HG03378 (cell line): ENCODE measurements at regions not wholly inside any gene's neighbourhood (a gene's known extent, or its start where the extent isn't known, plus 50 kb on each side); places are given as distances from the start of the nearest gene placed in this dataset.

ENCODE experiments used
- ATAC-seq: cut with Tn5 transposase; IDR thresholded peaks from one replicate; pipeline ENCODE4 v1.9.1; 2021; ENCODE audit warnings: mild to moderate bottlenecking, moderate library complexity; ENCODE audit not compliant: unreplicated experiment

DNA sequence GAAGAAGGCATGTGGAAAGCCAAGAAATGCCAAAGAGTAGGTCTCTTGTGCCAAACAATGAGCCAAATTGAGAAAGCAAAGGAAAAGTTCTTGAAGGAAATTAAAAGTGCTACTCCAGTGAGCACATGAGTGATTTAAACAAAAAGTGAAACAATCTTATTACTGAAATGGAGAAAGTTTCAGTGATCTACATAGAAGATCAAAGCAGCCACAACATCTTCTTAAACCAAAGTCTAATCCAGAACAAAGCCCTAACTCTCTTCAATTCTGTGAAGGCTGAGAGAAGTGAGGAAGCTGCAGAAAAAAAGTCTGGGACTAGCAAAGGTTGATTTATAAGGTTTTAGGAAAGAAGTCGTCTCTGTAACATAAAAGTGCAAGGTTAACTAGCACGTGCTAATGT lies 259.6 kb downstream of the FLRT2 start:
- no peak for ATAC-seq

DNA sequence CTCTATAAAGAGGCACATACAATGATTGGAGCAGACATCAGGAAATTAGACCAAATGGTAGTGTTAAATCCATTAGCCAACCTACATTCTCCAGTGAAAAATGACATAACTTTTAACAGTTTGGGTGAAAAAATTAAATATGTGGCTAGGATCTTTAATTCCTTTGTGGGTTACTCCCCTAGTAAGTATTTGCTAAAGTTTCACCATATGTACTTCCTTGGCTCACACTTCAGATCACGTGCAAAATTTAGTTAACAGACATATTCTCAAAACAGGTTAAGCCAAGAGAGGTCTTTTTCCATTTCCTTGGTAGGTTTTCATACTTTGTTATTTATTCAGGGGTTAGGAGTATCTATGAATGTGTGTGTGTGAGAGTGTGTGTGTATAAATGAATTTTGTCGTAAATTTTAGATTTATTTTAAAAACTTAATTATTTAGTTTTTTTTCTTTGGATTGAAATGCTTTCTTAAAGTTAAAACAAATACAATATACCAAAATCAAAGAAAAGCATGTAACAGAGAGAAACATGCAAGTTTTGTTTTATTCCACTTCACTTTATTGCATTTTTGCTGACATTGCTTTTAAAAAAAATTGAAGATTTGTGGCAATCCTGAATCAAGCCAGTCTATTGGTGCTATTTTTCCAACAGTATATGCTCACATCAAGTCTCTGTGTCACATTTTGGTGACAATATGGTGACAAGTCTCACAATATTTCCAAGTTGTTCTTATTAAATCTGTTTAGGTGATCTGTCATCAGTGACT lies 258.7 kb downstream of the FLRT2 start:
- no peak for ATAC-seq

DNA sequence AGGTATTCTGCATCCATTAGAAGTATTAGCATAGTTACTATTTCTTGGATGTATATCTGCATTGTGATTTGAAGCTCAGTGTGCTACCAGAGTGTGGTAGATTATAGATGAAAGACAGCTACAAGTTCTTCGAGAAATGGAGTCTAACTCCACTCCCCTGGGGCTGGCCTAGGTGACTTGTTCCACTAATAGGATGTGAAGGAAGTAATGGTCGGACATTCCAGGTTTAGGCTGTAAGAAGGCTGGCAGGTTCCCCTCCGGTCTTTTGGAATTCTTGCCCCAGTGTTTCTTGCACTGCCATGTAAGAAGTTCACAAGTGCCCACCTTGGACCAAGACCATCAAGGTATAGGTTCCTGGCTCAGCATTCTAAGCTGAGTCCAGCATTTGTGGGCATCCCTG lies 236.4 kb downstream of the FLRT2 start:
- ATAC-seq, result no peak

DNA sequence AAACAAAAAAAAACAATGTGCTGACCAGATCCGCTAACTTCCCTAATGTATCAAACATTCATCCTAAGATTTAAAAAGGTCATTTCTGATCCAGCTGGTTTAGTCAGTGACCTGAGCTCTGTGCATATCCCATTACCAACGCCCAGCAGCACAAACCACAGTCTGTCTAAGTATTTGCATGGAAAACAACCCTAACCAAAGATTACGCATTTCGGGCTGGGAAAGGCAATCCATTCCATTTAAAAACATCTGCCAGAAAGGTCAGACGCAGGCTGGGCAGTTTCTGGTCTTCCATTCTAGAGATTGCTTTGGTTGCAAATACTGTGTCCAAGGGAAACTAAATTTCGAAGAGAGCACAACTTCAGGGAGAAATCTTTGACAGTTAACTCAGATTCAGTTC lies 234.9 kb downstream of the FLRT2 start:
- ATAC-seq, result no peak

DNA sequence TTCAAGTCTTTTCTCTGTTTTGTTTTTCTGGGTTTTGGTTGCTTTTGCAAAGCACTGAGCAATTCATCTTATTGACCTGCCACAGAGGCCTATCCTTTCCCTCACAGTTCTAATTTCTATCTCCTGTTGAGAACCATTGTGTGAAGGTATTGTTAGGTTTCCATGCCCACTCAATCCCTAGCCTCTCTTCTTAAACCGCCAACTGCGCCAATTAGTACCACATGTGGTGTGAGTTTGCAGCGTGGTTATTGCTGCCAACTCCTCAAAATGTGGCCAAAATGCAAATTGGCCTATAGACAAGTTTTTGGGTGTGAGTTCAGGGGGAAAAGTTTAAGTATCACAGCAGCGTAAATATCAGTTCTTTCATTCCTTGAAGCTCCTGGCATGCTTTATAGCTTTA lies 232.6 kb downstream of the FLRT2 start:
- ATAC-seq, result no peak

DNA sequence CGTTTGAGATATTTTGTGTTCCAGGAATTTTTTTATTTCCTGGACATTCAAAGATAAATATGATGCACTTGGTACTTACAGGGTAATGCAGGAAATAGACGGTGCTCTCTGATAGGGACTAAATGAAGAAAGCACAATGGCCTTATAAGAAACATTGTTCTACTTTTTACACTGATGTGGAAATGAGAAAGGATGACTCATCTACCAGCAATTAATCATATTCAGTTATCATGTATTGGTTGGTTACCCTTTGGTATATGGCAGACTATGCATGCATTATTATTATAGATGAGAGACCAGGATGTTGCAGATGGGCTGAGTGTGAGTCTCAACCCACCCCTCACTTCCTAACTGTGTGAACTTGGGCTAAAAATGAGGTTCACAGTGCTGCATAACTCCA lies 222.2 kb downstream of the FLRT2 start:
- no peak for ATAC-seq

DNA sequence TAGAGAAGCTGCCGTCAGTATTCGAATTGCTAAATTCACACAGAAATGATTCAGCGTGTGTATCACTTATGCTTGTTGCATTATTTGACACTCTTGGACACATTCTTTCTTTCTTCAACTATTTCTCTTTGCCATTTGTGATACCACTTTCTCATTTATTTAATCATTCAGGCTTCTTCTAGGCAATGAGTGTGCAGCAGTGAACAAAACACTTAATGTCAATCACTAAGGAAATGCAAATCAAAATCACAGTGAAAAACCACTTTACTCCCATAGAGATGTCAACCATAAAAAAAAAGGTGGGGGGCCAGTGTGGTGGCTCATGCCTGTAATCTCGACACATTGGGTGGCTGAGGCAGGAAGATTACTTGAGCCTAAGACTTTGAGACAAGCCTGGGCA lies 214.6 kb downstream of the FLRT2 start:
- no peak for ATAC-seq

DNA sequence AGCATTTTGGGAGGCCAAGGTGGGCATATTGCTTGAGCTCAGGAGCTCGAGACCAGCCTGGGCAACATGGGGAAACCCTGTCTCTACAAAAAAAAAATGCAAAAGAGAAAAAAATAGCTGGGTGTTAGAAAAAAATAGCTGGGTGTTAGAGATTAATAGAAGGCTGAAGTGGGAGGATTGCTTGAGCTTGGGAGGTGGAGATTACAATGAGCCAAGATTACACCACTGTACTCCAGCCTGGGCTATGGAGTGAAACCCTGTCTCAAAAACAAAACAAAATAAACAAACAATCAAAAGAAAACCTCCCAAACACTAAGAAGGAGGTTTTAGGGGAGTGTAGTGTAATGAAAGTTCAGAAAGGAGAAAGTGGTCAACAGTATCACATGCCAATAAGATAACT lies 202.1 kb downstream of the FLRT2 start:
- no peak for ATAC-seq

DNA sequence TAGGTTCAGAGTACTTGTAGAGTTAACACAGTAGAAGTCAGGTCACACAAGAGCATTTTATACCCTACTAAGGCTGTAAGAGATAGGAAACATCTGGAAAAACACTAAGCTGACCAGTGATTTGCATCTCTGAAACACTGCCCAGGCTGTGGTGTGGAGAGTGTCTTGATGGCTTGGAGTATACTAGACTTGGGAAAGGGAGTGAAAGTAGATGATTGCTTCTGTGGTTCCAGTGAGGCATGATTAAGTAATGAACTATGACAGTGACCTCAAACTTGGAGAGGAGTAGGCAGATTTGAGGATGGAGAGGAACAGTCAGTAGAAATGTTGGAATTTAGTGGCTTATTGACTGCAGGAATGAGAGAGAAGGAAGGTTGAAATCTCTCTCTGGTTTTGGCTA lies 201.2 kb downstream of the FLRT2 start:
- no peak for ATAC-seq

DNA sequence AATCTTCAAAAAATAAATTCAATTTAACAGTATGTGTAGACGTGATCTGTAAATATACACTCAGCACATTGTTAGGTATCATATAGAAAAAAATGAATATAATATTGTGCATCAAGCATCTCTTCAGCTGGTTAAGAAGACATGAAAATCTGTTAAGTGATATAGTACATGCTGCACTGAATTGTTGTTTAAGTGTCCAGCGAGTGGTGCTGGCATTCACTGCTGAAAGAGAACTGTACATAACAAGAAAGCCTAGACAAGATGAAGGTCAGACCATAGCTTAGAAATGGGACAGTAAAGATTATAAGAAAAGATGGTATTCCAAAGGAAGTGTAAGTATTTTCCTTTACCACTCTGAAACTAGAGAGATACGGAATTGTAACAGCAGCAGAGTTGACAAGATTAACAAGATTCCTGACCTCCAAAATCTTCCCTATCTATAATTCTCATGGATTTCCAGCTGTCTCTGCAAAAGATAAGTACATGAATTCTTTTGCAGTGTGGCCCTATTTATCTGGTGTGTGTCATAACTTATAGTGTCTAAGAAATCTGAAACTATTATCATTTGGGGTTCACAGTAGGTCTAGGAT lies 198.6 kb downstream of the FLRT2 start:
- no peak for ATAC-seq

DNA sequence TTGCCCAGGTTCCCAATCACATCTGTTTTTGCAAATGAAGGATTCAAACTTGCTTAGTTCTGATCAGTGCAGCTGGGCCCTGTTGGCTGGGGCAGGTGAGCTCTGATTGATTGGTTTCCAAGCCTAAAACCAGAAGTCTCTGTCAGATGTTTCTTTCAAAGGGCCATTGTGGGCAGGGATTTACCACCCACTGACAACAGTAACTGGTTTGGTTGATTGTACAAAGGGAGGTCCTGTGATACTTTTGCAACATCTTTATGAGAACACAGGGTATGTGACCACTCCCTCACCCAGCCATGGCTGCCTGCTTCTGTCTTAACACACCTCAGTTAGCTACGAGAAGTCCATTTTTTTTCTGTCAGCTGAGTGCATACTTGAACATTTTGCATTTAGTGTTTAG lies 184.1 kb downstream of the FLRT2 start:
- no peak for ATAC-seq

DNA sequence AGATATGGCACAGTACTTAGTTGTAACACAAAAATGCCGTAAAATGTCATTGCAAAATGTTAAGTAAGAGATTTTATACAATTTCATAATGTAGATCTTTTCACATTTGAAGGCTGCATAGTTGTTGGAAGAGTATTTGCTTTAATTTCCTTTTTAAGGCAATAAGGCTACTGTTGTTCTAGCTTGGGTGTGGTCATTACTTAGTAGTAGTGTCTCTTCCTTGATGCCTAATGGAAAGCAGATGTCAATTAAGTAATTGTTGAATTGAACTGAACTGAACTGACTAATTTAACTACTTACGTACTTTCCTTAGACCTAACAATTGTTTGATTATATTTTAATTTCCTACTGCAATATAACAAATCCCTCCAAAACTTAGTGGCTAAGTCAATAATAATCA lies 181.7 kb downstream of the FLRT2 start:
- ATAC-seq, result no peak
